NB4 (cell line): ENCODE measurements at regions not wholly inside any gene's neighbourhood (a gene's known extent, or its start where the extent isn't known, plus 50 kb on each side); places are given as distances from the start of the nearest gene placed in this dataset.

Experiments used
- DNase-seq: peaks from one replicate; pipeline ENCODE4 v3.0.0; 2010; ENCODE audit warnings: low read depth
- H3K4me3 ChIP-seq: one replicate; pipeline ENCODE4 v1.5.1; 2011; ENCODE audit warnings: mild to moderate bottlenecking, low read depth, low read length, moderate library complexity
- MYC ChIP-seq: IDR thresholded peaks from 2 replicates; pipeline ENCODE4 v1.6.1; 2011; ENCODE audit warnings: low read depth, low read length
- POLR2A ChIP-seq: IDR thresholded peaks from 2 replicates; pipeline ENCODE4 v1.6.1; 2011; ENCODE audit warnings: mild to moderate bottlenecking; ENCODE audit not compliant: insufficient read length; ENCODE audit errors: extremely low read depth
- TF ChIP-seq, protein P1 (sequence below): IDR thresholded peaks from 2 replicates; pipeline ENCODE4 v1.6.1; 2011; ENCODE audit warnings: low read depth, low read length
- TF ChIP-seq, protein P2 (sequence below): IDR thresholded peaks from one replicate; pipeline ENCODE4 v1.5.1; 2012; ENCODE audit warnings: low read depth, low read length

DNA sequence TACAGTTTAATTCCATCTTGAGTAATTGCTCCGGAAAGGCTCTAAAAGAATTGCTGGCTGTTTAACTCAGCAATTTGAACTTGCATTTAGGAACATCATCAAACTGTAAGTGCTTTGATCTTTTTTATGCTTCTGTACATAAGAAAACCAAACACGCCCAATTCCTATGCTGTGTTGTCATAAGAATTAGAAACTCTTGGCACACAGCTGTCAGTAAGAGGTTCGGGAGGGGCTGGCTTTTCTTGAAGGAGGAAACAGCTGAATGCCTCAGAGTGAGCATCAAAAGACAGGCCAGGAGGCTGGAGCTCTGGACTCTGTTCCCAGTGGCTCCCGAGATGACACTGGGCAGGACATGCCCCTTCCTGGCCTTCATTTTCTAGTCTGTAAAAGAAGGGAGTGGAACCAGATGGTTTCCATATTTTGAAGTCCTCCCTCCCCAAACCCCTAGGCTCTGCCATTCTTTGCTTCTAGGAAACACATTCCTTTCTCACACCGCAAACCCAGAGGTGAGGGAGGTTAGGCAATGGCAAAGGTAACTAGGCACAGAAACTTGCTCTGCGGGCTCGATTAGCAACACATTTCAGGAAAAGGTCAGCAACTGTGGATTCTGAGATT lies 73.7 kb upstream of the DLG1 start:
- no peak for TF ChIP-seq POLR2A
- TF ChIP-seq, protein P1, sequence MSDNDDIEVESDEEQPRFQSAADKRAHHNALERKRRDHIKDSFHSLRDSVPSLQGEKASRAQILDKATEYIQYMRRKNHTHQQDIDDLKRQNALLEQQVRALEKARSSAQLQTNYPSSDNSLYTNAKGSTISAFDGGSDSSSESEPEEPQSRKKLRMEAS: no peak
- no peak for TF ChIP-seq MYC
- TF ChIP-seq, protein P2, sequence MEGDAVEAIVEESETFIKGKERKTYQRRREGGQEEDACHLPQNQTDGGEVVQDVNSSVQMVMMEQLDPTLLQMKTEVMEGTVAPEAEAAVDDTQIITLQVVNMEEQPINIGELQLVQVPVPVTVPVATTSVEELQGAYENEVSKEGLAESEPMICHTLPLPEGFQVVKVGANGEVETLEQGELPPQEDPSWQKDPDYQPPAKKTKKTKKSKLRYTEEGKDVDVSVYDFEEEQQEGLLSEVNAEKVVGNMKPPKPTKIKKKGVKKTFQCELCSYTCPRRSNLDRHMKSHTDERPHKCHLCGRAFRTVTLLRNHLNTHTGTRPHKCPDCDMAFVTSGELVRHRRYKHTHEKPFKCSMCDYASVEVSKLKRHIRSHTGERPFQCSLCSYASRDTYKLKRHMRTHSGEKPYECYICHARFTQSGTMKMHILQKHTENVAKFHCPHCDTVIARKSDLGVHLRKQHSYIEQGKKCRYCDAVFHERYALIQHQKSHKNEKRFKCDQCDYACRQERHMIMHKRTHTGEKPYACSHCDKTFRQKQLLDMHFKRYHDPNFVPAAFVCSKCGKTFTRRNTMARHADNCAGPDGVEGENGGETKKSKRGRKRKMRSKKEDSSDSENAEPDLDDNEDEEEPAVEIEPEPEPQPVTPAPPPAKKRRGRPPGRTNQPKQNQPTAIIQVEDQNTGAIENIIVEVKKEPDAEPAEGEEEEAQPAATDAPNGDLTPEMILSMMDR: no peak
- no peak overlapping the region for H3K4me3 ChIP-seq
- DNase-seq: no peak

DNA sequence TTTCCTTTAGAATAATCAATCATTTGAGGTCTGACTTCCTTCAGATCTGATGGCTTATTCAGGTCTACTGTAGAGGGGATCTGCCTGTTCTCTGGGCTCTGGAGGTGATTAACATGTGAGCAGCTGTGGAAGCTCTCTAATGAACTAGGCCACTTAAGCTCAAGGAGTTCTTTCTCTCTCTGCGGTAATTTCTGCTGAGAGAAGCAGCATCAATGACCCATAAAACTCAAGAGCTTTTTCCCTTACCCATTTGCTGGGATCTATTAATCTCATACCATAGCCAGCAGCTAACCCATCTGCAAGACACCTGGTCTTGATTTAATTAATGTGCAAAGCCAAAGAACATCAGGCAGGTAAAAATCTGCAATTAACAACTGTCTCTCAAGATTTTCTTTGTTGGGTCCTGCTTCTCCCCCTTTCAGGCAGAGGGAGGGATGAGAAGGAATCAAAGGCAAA lies 73.2 kb upstream of the DLG1 start:
- H3K4me3 ChIP-seq: no peak overlapping the region
- TF ChIP-seq POLR2A: no peak
- TF ChIP-seq, protein P1: no peak
- TF ChIP-seq MYC: no peak
- TF ChIP-seq, protein P2: no peak
- DNase-seq: no peak

DNA sequence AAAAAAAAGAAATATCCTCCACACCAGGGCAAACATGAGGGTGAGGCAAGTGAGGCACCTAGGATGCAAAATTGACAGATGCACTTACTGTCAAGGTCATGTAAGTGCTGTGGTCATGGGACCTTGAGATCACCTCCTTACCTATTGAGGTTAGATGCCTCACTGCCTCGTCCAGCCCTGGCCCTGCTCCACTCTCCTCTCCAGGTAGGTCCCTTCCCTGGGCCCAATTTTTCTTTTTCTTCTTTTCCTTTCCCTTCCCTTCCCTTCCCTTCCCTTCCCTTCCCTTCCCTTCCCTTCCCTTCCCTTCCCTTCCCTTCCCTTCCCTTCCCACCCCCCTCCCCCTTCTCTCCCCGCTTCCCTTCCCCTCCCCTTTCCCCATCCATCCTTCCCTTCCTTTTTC lies 71.1 kb upstream of the DLG1 start:
- H3K4me3 ChIP-seq: no peak overlapping the region
- DNase-seq: no peak

DNA sequence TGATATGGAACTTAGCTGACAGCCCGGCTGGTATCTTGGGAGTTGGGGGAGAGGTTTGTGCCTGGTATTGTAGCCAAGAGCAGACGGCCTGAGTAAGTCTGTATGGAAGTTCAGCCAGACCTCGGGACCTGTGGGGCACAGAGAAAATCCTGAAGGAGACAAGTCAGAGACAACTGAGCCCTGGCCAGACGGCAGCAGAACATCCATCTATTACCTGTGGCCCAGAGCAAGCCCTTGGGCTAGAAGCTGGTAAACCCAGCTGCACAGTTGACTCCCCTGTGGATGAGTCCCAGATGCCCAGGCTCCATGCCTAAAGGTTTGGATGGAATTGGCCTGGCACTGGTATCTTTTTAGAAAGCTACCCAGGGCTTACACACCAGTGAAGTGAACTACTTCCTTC lies 70.4 kb upstream of the DLG1 start:
- no peak for DNase-seq
- no peak overlapping the region for H3K4me3 ChIP-seq
- TF ChIP-seq, protein P1: no peak
- TF ChIP-seq, protein P2: no peak
- TF ChIP-seq MYC (no peak), POLR2A (no peak)

More for the DNA sequence above, 71.1 kb upstream of the DLG1 start:
- TF ChIP-seq, protein P1: no peak
- TF ChIP-seq, protein P2: no peak
- TF ChIP-seq MYC (no peak), POLR2A (no peak)

DNA sequence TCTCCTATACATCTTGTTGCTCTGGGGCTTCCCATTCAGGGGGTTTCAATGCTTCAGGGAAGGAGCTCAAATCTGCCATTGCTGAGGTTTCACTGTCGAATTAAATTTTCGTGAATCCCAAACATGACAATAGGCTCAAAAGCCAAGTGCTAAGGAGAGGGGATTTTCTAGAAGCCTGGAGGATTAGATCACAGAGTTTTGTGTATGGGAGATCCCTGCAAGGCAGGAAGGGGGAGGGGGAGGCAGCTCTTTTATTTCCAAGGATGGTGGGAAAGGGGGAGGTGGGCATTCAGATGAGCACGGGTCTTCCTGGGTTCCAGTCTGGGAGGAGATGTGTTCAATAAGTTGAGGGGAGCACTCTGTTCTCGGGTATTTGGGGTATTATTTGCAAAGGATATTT lies 69.9 kb upstream of the DLG1 start:
- H3K4me3 ChIP-seq: no peak overlapping the region
- no peak for DNase-seq
- TF ChIP-seq, protein P2: no peak
- TF ChIP-seq, protein P1: no peak
- TF ChIP-seq MYC (no peak), POLR2A (no peak)
